ENCODE measurements at regions not wholly inside any gene's neighbourhood (a gene's known extent, or its start where the extent isn't known, plus 50 kb on each side); places are given as distances from the start of the nearest gene placed in this dataset.

GRCh38 chr9:78963911-78964310 is 607.9 kb upstream of the TLE4 start:
- Histone ChIP-seq H3K36me3 (ENCODE audit: insufficient read depth, low read length, poor library complexity, severe bottlenecking) (no peaks in the 10 kb centered on the region), H3K27ac (ENCODE audit: low read depth, low read length, poor library complexity, severe bottlenecking) (no peak overlapping the region), H3K4me3 (ENCODE audit: low read depth, low read length, poor library complexity, severe bottlenecking) (no peak overlapping the region), H3K4me1 (ENCODE audit: insufficient read depth, low read length, poor library complexity, severe bottlenecking) (no peaks in the 10 kb centered on the region), H3K9me3 (ENCODE audit: low read depth, low read length, poor library complexity, severe bottlenecking) (peaks cover 5% of the 10 kb centered on the region), H3K27me3 (replicated peaks; ENCODE audit: insufficient read depth, low read depth, low read length, poor library complexity) (no peaks in the 10 kb centered on the region)
- intact Hi-C loops (cut with micrococcal nuclease; ENCODE audit: unreplicated experiment), result no loop called here
- ChIA-PET POLR2A (ENCODE audit: low non-redundant PET) (no interaction called here), CTCF (no interaction called here)
- BruUV-seq (replicated peaks), result no TSS peak
- TF ChIP-seq CTCF (conservative IDR thresholded peaks at IDR 0.05; ENCODE audit: low read depth, low read length) (no peak), EZH2 (IDR thresholded peaks at IDR 0.05; ENCODE audit: borderline replicate concordance, low read depth, low read length, poor library complexity, severe bottlenecking) (no peak)
- DNase-seq (ENCODE audit: low spot score), result no peak

- no peak for DNase-seq (ENCODE audit: low spot score)
- CTCF ChIA-PET, result no interaction called here
- Histone ChIP-seq H3K4me3 (ENCODE audit: low read depth, low read length, poor library complexity, severe bottlenecking) (no peak overlapping the region), H3K27me3 (replicated peaks; ENCODE audit: insufficient read depth, low read depth, low read length, poor library complexity) (no peaks in the 10 kb centered on the region), H3K9me3 (ENCODE audit: low read depth, low read length, poor library complexity, severe bottlenecking) (no peaks in the 10 kb centered on the region), H3K36me3 (ENCODE audit: insufficient read depth, low read length, poor library complexity, severe bottlenecking) (no peaks in the 10 kb centered on the region), H3K27ac (ENCODE audit: low read depth, low read length, poor library complexity, severe bottlenecking) (no peak overlapping the region), H3K4me1 (ENCODE audit: insufficient read depth, low read length, poor library complexity, severe bottlenecking) (no peaks in the 10 kb centered on the region)
- intact Hi-C loops (cut with micrococcal nuclease; ENCODE audit: unreplicated experiment), result no loop called here
- POLR2A ChIA-PET (ENCODE audit: low non-redundant PET), result no interaction called here
- BruUV-seq (replicated peaks), result no TSS peak
- TF ChIP-seq EZH2 (IDR thresholded peaks at IDR 0.05; ENCODE audit: borderline replicate concordance, low read depth, low read length, poor library complexity, severe bottlenecking), result no peak
- no peak for TF ChIP-seq CTCF (conservative IDR thresholded peaks at IDR 0.05; ENCODE audit: low read depth, low read length)
Measured at GRCh38 chr9:78967596-78968217, 604.1 kb upstream of the TLE4 start.

GRCh38 chr9:78970375-78970774 is 601.4 kb upstream of the TLE4 start:
- BruUV-seq (replicated peaks), result no TSS peak
- Histone ChIP-seq H3K4me1 (ENCODE audit: insufficient read depth, low read length, poor library complexity, severe bottlenecking) (no peaks in the 10 kb centered on the region), H3K27ac (ENCODE audit: low read depth, low read length, poor library complexity, severe bottlenecking) (no peak overlapping the region), H3K36me3 (ENCODE audit: insufficient read depth, low read length, poor library complexity, severe bottlenecking) (no peaks in the 10 kb centered on the region), H3K4me3 (ENCODE audit: low read depth, low read length, poor library complexity, severe bottlenecking) (no peak overlapping the region), H3K9me3 (ENCODE audit: low read depth, low read length, poor library complexity, severe bottlenecking) (no peaks in the 10 kb centered on the region), H3K27me3 (replicated peaks; ENCODE audit: insufficient read depth, low read depth, low read length, poor library complexity) (no peaks in the 10 kb centered on the region)
- TF ChIP-seq CTCF (conservative IDR thresholded peaks at IDR 0.05; ENCODE audit: low read depth, low read length) (no peak), EZH2 (IDR thresholded peaks at IDR 0.05; ENCODE audit: borderline replicate concordance, low read depth, low read length, poor library complexity, severe bottlenecking) (no peak)
- POLR2A ChIA-PET (ENCODE audit: low non-redundant PET), result no interaction called here
- DNase-seq (ENCODE audit: low spot score), result no peak
- intact Hi-C loops (cut with micrococcal nuclease; ENCODE audit: unreplicated experiment), result no loop called here
- CTCF ChIA-PET, result no interaction called here

All from A673 (cell line).